A549 (cell line): ENCODE measurements at regions not wholly inside any gene's neighbourhood (a gene's known extent, or its start where the extent isn't known, plus 50 kb on each side); places are given as distances from the start of the nearest gene placed in this dataset.

Experiments
- ATAC-seq, 2 experiments: fragments of 200-7000 bp in 1 of 2; fragments of >200 bp in 1 of 2; cut with Nextera tagmentation in 1 of 2; cut with Tn5 transposase in 1 of 2; 3 replicates each; pipeline versions ENCODE4 v1.8.0 to v1.9.1; 2018 to 2020; ENCODE audit warnings: mild to moderate bottlenecking in 1 of 2, moderate library complexity in 1 of 2
- CTCF ChIA-PET: fragments of 300-600 bp; sonication (Branson Sonifier 250); formaldehyde crosslinking; extraction: SDS; loops from one replicate; lab custom pipeline; 2021; ENCODE audit warnings: antibody characterized with exemption, inconsistent platforms; lab: Yijun Ruan, JAX
- POLR2A ChIA-PET: fragments of 350-600 bp; formaldehyde crosslinking; extraction: SDS; loops from one replicate; lab custom pipeline; 2021; ENCODE audit warnings: antibody characterized with exemption, inconsistent platforms; lab: Yijun Ruan, JAX
- DNase-seq, 2 experiments: peaks; one replicate each; pipeline versions ENCODE4 v3.0.0 to v3.0.0-alpha.2; 2011 to 2016; ENCODE audit warnings: low read depth in 1 of 2, low spot score in 1 of 2
- FAIRE-seq: peaks from 2 replicates; lab custom pipeline; 2011; peaks lifted over from hg19 to GRCh38; lab: Jason Lieb, UNC
- H3K27ac ChIP-seq, 2 experiments: fragments of >200 bp; sonication (Bioruptor Twin); formaldehyde crosslinking; 3 replicates each; pipeline ENCODE4 v1.5.1; 2016 to 2017
- H3K4me1 ChIP-seq: fragments of >200 bp; sonication (Bioruptor Twin); formaldehyde crosslinking; 3 replicates; pipeline ENCODE4 v1.6.1; 2016
- H3K4me2 ChIP-seq: fragments of >200 bp; sonication (Bioruptor Twin); formaldehyde crosslinking; 3 replicates; pipeline ENCODE4 v1.6.1; 2016
- H3K4me3 ChIP-seq: fragments of >200 bp; sonication (Bioruptor Twin); formaldehyde crosslinking; 3 replicates; pipeline ENCODE4 v1.5.1; 2016
- H3K9me3 ChIP-seq: fragments of >200 bp; sonication (Bioruptor Twin); formaldehyde crosslinking; 3 replicates; pipeline ENCODE4 v1.6.1; 2016
- BHLHE40 ChIP-seq: IDR thresholded peaks from 2 replicates; pipeline ENCODE4 v1.6.1; 2012; ENCODE audit warnings: low read depth, low read length, inconsistent platforms
- CBX2 ChIP-seq: fragments of 200-600 bp; sonication (generic); IDR thresholded peaks from 2 replicates; pipeline ENCODE4 v1.6.1; 2016; ENCODE audit warnings: low read depth, mild to moderate bottlenecking, borderline replicate concordance
- CBX8 ChIP-seq: fragments of 200-600 bp; sonication (generic); IDR thresholded peaks from 2 replicates; pipeline ENCODE4 v1.6.1; 2016
- CTCF ChIP-seq: fragments of >200 bp; sonication (Bioruptor Twin); formaldehyde crosslinking; IDR thresholded peaks from 3 replicates; pipeline ENCODE4 v1.5.1; 2016
- EHF ChIP-seq: fragments of 250-450 bp; sonication (Bioruptor Pico); IDR thresholded peaks from 2 replicates; pipeline ENCODE4 v1.5.0; 2020; ENCODE audit warnings: mild to moderate bottlenecking
- EP300 ChIP-seq, 2 experiments: fragments of >200 bp; sonication (Bioruptor Twin); formaldehyde crosslinking; IDR thresholded peaks; 2 replicates in 1 of 2; 3 replicates in 1 of 2; pipeline ENCODE4 v1.6.1; 2016 to 2017
- FOSB ChIP-seq: fragments of 250-450 bp; sonication (Bioruptor Pico); IDR thresholded peaks from 2 replicates; pipeline ENCODE4 v1.5.0; 2020; ENCODE audit warnings: mild to moderate bottlenecking, moderate library complexity
- FOXS1 ChIP-seq: fragments of 250-450 bp; sonication (Bioruptor Pico); IDR thresholded peaks from 2 replicates; pipeline ENCODE4 v1.5.0; 2020; ENCODE audit warnings: mild to moderate bottlenecking, moderate library complexity
- HMGXB4 ChIP-seq: fragments of 250-450 bp; sonication (Bioruptor Pico); IDR thresholded peaks from 2 replicates; pipeline ENCODE4 v1.5.0; 2021; ENCODE audit warnings: mild to moderate bottlenecking, moderate library complexity, borderline replicate concordance
- HOXA7 ChIP-seq: fragments of 250-450 bp; sonication (Bioruptor Pico); IDR thresholded peaks from 2 replicates; pipeline ENCODE4 v1.5.0; 2020; ENCODE audit warnings: mild to moderate bottlenecking, moderate library complexity
- HOXB13 ChIP-seq: fragments of 250-450 bp; sonication (Bioruptor Pico); IDR thresholded peaks from 2 replicates; pipeline ENCODE4 v1.5.0; 2020; ENCODE audit warnings: low read depth, mild to moderate bottlenecking, moderate library complexity
- HOXB5 ChIP-seq: fragments of 250-450 bp; sonication (Bioruptor Pico); IDR thresholded peaks from 2 replicates; pipeline ENCODE4 v1.5.0; 2020; ENCODE audit warnings: mild to moderate bottlenecking, moderate library complexity
- JUNB ChIP-seq: fragments of >200 bp; sonication (Bioruptor Twin); formaldehyde crosslinking; IDR thresholded peaks from 2 replicates; pipeline ENCODE4 v1.6.1; 2016
- MAFK ChIP-seq: fragments of 450-650 bp; IDR thresholded peaks from 2 replicates; pipeline ENCODE4 v1.6.1; 2014; ENCODE audit not compliant: partially characterized antibody
- PHF8 ChIP-seq: fragments of 200-600 bp; sonication (generic); IDR thresholded peaks from 2 replicates; pipeline ENCODE4 v1.6.1; 2016; ENCODE audit warnings: low read depth, mild to moderate bottlenecking, antibody characterized with exemption, moderate library complexity, borderline replicate concordance
- POLR2A ChIP-seq: IDR thresholded peaks from 2 replicates; pipeline ENCODE4 v1.6.1; 2012; ENCODE audit warnings: mild to moderate bottlenecking, low read length
- RAD21 ChIP-seq, 2 experiments: fragments of >200 bp in 1 of 2; sonication (Bioruptor Twin) in 1 of 2; formaldehyde crosslinking in 1 of 2; IDR thresholded peaks in 1 of 2; conservative IDR thresholded peaks in 1 of 2; 2 replicates in 1 of 2; 3 replicates in 1 of 2; pipeline ENCODE4 v1.6.1; 2012 to 2018; ENCODE audit warnings: inconsistent platforms in 1 of 2
- RCOR1 ChIP-seq: fragments of 150-350 bp; IDR thresholded peaks from 2 replicates; pipeline ENCODE4 v1.6.1; 2014; ENCODE audit warnings: antibody characterized with exemption, low read length, low read depth
- REST ChIP-seq: fragments of 200-600 bp; sonication (generic); IDR thresholded peaks from 2 replicates; pipeline ENCODE4 v1.6.1; 2016; ENCODE audit warnings: antibody characterized with exemption, mild to moderate bottlenecking, moderate library complexity
- RFX5 ChIP-seq: fragments of 450-650 bp; IDR thresholded peaks from 2 replicates; pipeline ENCODE4 v1.7.1; 2014; ENCODE audit warnings: antibody characterized with exemption, mild to moderate bottlenecking, moderate library complexity
- ZNF302 ChIP-seq: fragments of 250-450 bp; sonication (Bioruptor Pico); IDR thresholded peaks from 2 replicates; pipeline ENCODE4 v1.9.0; 2021; ENCODE audit warnings: inconsistent platforms, mild to moderate bottlenecking, moderate library complexity
- ZSCAN20 ChIP-seq: fragments of 250-450 bp; sonication (Bioruptor Pico); IDR thresholded peaks from 2 replicates; pipeline ENCODE4 v1.8.0; 2022; ENCODE audit warnings: mild to moderate bottlenecking, moderate library complexity
- WGBS: methylation state at CpG from one replicate; pipeline ENCODE4 v1.1.6; 2017; ENCODE audit errors: missing lambda C conversion rate; 5-methylcytosine and 5-hydroxymethylcytosine counted together

GRCh38 chr4:180253419-180253818 lies 1989.8 kb upstream of the TENM3 start:
- no peaks in the 10 kb centered on the region for H3K9me3 ChIP-seq
- ATAC-seq (no peak), DNase-seq (no peak), FAIRE-seq (no peak)
- no peak for TF ChIP-seq JUNB
- no peak for TF ChIP-seq CBX2
- peak; percentile 53 for TF ChIP-seq MAFK
- WGBS = 0% methylated on average over 1 of the region's 1 CpG
- ChIA-PET CTCF (no interaction called here), POLR2A (no interaction called here)
- H3K27ac ChIP-seq = no peak overlapping the region
- no peak overlapping the region for H3K4me3 ChIP-seq
- no peak overlapping the region for H3K4me2 ChIP-seq
- H3K4me1 ChIP-seq = no peaks in the 10 kb centered on the region

GRCh38 chr4:180261346-180261745 lies 1981.9 kb upstream of the TENM3 start:
- no peak for ATAC-seq
- no peak overlapping the region for H3K27ac ChIP-seq
- no peak for DNase-seq
- no peak for FAIRE-seq
- no peak overlapping the region for H3K4me3 ChIP-seq
- WGBS = 4% methylated on average over 2 of the region's 2 CpGs
- no peak overlapping the region for H3K4me2 ChIP-seq
- TF ChIP-seq HOXA7 (CRISPR knock-in tag) (no peak), EP300 (IDR thresholded peaks at IDR 0.05) (no peak), ZSCAN20 (no peak), EHF (CRISPR knock-in tag) (no peak), PHF8 (no peak), HOXB5 (CRISPR knock-in tag) (no peak), RAD21 (conservative IDR thresholded peaks at IDR 0.05 in 1 of 2, IDR thresholded peaks at IDR 0.05 in 1 of 2) (no peak), BHLHE40 (no peak), FOXS1 (CRISPR knock-in tag) (no peak), ZNF302 (CRISPR knock-in tag) (no peak), CTCF (no peak), MAFK (no peak)
- ChIA-PET CTCF (no interaction called here), POLR2A (no interaction called here)
- H3K4me1 ChIP-seq = no peaks in the 10 kb centered on the region
- H3K9me3 ChIP-seq = no peaks in the 10 kb centered on the region

GRCh38 chr4:180280076-180280475 lies 1963.1 kb upstream of the TENM3 start:
- no peaks in the 10 kb centered on the region for H3K9me3 ChIP-seq
- TF ChIP-seq MAFK (no peak), POLR2A (no peak), RAD21 (conservative IDR thresholded peaks at IDR 0.05 in 1 of 2, IDR thresholded peaks at IDR 0.05 in 1 of 2) (no peak), BHLHE40 (no peak), EP300 (IDR thresholded peaks at IDR 0.05) (no peak), HOXB13 (CRISPR knock-in tag) (no peak), RFX5 (no peak), HOXB5 (CRISPR knock-in tag) (no peak)
- CTCF ChIA-PET = no interaction called here
- no peak for FAIRE-seq
- no peaks in the 10 kb centered on the region for H3K4me1 ChIP-seq
- ATAC-seq = no peak
- POLR2A ChIA-PET = no interaction called here
- no peak overlapping the region for H3K27ac ChIP-seq
- 1% methylated on average over 3 of the region's 3 CpGs for WGBS
- H3K4me3 ChIP-seq = no peak overlapping the region
- no peak overlapping the region for H3K4me2 ChIP-seq
- no peak for DNase-seq

GRCh38 chr4:180280726-180281297 lies 1962.4 kb upstream of the TENM3 start:
- no peak overlapping the region for H3K27ac ChIP-seq
- no peak for ATAC-seq
- no peak for DNase-seq
- H3K4me3 ChIP-seq = no peak overlapping the region
- ChIA-PET POLR2A (no interaction called here), CTCF (no interaction called here)
- 36% methylated on average over 6 of the region's 6 CpGs for WGBS
- no peak for FAIRE-seq
- H3K9me3 ChIP-seq = no peaks in the 10 kb centered on the region
- H3K4me2 ChIP-seq = no peak overlapping the region
- no peaks in the 10 kb centered on the region for H3K4me1 ChIP-seq
- no peak for TF ChIP-seq BHLHE40
- no peak for TF ChIP-seq REST
- no peak for TF ChIP-seq RAD21 (conservative IDR thresholded peaks at IDR 0.05 in 1 of 2, IDR thresholded peaks at IDR 0.05 in 1 of 2)
- no peak for TF ChIP-seq EHF (CRISPR knock-in tag)
- TF ChIP-seq CBX8 = no peak
- TF ChIP-seq ZNF302 (CRISPR knock-in tag) = no peak
- no peak for TF ChIP-seq RCOR1
- no peak for TF ChIP-seq FOSB (CRISPR knock-in tag)
- no peak for TF ChIP-seq HMGXB4 (CRISPR knock-in tag)
